Right renal pelvis (tissue), 4 donors: ENCODE measurements at regions not wholly inside any gene's neighbourhood (a gene's known extent, or its start where the extent isn't known, plus 50 kb on each side); places are given as distances from the start of the nearest gene placed in this dataset.
"Not testable (repeated sequence)": the region's sequence is repeated elsewhere in the genome, so short reads cannot be mapped to it uniquely, and the experiment has no call there.

Experiments
- DNase-seq, 4 donors: peaks; one replicate each; pipeline ENCODE4 v3.0.0-alpha.2; 2013; ENCODE audit warnings: low read depth in 4 of 4, low spot score in 3 of 4, missing footprints in 1 of 4

DNA sequence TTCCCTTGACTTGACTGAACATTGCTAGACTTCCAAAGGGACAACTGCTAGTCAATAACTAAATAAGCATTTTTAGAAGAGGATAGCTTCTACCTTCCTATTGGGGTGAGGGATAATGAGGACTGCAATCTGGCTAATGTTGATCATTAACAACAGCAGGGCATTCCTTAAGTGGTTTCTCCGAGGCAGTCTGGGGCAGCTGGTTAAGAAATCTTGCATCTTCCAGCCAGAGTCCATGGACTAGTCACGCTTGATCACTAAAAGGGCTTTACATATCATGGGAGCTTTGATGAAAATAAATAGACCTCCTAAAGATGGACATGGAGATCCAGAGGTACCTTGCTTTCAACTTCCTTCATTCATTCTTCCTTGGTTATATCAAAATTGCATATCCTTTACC, 329.4 kb upstream of the ESRRG start:
- no peak for DNase-seq

DNA sequence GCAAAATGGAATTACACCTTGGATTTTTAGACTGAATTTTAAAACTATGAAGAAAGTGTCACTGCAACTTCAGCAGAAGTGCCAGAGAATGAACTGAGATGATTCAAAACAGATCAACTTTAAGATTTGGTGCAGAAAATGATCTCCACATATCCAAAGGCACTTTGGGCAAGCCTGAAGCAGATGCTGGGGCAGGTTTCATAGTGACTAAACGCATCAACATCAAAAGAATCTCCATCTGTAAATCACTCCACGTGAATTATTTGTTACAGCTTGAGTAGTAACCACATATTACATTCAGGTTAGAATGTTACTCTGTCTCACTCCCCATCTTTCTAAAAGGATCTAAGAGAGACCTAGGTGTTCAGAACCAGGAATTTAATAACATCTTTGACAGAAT, 329.0 kb upstream of the ESRRG start:
- DNase-seq = no peak

DNA sequence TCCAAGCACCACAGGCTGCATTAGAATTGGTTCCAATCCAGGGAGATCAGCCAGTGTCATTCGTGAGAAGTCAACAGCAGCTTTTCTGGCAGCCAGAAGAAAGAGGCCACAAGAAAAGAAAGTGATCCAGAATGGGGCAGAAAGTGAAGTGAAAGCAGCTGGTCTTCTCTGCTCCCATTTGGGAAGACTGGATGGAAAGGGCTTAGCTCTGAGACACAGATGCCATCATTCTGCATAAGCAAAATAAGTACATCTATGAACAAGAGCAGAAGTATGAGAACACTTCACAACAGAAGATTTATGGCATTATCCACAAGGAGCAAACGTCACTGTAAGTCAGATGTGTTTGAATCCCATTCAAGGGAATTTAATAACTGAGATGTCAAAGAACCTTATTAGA, 326.5 kb upstream of the ESRRG start:
- DNase-seq = no peak

DNA sequence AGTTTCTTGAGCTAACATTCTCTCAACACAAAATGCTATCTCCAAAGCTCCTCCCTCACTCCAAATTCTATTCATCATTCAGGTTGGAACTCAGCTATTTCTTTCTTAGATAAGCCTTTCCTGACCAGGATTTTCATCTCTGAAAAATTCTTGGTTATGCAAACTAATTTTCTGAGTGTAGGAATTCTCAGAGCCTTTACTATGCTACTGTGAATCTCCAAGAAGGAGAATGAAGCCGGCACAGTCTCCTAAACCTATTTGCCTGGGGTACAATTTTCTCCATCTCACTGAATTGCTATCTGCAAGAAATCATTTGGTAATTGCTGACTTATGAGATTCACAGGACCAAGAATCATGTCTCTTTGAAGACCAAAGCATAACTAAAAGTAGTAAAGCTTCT, 325.9 kb upstream of the ESRRG start:
- DNase-seq = no peak

DNA sequence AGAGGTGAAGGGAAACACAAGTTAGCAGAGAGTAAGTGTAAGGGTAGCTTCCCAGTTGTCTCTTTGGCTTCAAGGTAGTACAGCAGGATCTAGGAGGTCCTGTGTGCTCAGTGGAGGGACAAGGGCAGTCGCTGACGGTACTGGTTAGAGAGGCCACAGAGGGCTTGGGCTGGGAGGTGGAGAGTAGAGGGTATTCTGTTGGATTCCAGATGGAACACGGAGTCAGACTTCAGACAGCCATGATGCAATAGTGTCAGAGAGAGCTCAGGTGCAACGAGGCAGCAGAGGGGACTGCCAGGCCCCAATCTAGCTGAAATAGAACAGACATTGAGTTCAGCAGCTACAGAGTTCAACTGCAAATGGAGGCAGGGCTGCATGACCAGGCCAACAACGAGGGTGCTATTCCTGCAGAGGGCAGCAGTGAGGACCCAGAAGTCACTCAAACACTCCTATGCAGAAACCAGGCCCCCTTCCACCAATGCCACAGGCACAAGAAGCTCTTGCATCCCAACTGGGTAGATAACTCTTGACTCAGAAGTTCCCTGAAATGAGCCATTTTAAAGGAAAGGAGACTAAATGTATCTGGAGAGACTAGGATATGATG, 325.0 kb upstream of the ESRRG start:
- DNase-seq = no peak

DNA sequence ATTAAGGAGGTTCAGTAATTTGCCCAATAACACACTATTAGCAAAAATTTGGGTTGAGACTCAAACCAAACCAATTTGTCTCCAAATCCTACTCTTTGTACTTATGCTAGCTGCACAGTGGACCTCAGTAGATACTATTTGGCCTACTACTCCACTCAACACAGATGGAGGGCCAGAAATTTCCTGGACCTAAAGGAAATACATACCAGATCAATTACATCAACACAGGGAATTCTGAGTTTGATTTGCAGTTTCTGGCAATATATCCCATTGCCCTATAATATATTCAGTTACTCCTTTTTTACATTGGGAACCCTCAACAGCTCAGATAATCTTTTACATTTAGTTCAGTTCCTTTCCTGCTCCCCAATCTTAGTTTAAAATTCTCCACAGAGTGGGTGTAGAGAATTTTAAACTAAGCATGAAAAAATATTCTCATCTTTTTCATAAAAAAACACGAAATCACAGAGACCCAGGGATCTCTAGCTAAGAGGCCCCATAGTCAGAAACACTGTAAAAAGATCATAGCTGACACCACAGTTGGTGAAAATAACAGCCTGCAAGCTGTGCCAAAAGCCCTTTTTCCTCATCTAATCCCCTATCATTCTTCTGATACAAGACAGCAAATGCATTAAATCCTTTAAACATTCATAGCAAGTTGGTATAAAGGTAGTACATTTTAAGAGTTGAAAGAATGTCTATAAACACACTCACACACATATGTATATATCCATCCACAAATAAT, 317.7 kb upstream of the ESRRG start:
- DNase-seq = no peak

DNA sequence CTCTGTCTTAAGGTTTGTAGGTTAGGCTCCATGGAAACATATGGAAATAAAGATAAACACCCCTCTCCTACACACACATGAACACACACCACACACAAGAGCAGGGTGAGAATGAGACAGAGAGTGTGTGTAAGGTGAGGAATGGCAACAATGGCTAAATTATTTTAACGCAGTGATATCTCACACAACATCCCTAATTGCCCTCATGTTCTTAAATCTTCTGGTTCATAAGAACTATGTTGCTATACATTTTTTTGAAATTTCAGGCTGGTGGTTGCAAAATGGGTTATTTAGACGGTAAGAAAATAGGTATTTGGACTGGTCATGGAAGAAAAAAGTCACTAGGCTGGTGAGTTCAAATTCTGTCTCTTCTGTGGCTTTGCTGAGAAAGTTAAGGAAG, 316.7 kb upstream of the ESRRG start:
- no peak for DNase-seq

DNA sequence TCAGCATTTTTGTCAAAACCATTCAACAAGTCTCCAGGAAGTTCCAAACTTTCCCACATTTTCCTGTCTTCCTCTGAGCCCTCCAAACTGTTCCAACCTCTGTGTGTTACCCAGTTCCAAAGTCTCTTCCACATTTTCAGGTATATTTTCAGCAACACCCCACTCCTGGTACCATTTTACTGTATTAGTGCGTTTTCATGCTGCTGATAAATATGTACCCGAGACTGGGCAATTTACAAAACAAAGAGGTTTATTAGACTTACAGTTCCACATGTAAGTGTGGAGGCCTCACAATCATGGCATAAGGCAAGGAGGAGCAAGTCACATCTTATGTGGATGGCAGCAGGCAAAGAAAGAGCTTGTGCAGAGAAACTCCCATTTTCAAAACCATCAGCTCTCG, 315.9 kb upstream of the ESRRG start:
- DNase-seq = not testable (repeated sequence)

DNA sequence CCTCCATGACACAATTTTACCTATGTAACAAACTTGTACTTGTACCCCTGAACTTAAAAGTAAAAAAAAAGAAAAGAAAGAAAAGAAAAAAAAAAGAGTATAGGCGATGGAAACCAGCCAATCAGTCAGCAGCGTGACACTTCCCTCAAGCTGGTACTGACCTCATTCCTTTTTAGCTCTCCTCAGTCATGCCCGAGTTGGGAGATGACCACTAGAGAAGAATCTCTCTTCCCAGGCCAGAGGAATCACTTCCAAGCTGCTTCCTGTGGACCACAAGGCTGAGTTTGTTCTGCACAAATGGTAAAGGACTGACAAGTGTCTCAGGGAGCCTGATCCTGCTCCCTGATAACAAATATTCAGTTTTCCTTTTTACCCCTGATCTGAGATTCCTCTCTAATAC, 313.5 kb upstream of the ESRRG start:
- DNase-seq = no peak

DNA sequence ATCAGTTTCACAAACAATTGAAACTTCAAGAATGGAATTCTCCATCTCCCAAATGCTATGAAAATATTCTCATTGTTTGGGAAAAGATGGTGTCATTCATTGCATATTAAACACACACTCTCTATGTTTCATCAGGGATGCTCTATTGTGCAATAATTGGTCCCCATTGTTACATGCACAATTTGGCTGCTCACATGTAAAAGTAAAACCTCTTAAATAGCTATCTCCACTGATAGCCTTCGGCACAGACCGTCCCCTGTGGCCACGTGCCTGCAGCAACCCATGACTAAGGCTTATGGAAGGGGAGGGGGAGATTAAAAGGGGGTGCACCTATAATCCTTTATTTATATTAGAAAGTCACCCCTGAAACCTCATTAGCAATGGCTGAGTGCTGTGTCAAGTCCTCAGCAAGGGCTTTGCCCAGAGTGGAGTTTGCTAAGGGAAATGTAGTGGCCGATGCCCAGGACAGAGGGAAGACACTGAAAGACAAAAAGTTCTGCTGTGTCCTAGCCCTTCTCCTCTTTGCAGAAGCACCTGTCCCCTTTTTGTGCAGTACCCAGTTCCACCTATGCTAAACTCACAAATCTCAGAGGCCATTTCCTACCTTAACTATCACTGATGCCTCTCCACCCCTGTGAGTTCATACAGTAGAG, 309.6 kb upstream of the ESRRG start:
- no peak for DNase-seq

DNA sequence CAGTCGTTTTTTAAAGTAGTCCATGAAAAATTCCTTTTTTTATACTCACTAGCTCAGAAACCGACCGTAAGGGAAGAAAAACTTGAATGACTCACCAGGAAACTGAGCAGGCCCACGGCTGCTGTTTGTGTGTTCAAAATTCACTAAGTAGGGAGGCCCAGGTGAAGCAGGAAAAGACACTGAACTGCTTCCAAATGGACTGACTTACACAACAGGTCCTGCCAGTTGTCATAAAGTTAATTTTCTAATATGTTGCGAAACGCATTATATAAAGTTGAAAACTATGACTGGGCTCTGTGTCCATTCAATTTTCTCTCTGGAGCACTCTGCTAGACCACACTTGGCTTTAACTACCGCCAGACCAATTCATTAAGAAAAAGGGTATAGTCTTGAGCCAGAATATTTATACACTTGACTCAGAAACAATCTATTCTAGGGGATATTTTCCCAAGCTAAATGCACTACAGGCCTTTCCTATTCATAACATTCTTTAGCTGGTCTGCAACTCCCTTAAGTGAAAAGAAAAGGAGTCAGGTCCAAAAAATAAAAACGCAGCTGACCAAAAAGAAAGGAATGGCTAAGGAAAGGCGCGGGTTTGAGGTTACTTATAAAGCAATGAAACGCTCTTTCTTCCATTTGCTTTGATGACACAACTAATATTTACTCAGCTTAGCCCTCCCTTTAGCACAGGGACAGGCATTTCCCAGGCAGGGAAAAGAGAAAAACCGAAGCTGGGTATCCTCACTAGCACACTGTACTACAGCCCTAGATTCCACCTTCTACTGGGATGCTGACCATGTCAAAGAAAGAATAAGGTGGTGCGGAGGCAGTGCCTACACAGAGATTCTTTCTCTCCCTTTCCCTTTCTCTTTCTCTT, 306.3 kb upstream of the ESRRG start:
- DNase-seq = peak in 1 of 4 donors; percentile 33

DNA sequence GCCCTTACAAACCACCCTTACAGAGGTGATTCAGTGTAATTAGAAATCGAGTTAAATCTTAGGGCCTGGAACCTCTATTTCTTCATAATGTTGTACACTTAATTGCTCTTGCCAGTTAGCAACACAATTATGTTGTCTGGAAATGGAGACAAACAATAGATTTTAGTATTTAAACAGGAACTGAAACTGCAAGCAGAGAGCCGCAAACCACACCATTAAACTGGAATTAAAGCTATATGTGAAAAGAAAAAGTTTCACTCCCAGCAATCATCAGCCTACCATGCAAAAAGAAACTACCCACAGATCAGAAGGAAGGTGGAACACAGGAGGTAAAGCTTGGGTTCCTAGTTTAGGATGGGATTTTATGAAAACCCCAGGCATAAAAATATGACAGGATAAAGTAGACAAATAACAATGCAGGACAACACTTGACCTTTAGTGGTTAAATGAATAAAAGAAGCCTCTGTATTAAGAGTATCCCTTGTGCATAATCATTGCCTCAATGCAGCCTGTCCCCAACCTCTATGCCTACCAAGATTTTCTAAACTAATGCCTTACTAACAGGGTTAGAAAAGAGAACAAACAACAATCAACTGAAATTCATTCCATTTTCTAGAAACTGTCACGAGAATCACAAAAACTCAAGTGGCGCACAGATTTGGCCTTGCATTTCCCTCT, 304.3 kb upstream of the ESRRG start:
- no peak for DNase-seq

DNA sequence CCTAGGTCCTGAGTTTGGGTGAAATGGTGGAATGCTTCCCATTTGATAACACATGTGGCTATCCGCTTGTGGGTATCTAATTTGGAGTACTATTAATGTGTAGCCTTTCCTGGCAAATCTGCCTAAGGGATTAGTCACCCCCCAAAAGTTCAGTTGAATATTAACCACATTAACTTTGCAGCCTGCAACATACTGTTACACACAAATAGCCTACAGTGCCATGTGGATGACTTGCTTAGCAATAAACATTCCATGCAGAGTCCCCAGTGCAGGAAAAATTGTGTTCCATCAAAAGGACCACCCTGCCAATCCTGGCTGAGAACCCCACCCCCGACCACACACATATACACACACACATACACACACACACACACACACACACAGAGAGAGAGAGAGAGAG, 303.3 kb upstream of the ESRRG start:
- DNase-seq = peak; percentile 31 to 79 (median 56)

DNA sequence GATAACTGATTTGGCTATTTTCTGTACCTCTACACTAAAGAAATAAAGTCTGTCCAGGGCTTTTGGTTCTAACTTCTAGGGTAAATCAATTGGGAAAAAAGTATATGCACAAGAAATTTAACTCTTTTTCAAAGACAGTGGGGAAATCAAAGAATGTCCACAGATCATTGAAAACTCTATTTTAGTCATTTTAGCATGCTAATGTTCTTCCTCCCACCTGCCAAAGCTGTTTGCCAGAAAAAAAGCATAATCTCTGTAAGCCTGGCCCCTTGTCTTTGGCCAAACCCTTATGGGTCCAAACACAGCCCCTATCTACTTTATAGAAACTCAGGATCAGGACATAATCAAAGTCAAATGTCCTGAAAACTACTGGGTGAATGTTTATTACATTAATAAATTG, 302.2 kb upstream of the ESRRG start:
- no peak for DNase-seq

DNA sequence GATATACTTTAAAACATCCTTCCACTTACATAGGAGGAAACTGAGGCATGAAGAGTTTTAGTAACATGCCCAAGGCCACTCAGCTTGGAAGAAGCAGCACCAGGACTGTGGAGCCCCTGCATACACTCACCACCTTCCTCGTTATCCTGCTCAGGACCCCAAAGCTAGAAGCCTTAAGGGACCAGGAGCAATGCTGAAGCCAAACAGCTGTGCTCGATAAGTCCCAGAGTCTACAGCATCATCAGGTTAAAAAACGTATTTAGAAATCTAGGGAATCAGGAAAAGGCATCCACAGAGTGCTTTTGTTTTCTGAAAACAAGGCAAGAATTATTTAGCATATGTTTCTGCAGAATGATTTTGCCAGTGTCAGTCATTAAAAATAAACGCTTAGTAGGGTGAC, 301.7 kb upstream of the ESRRG start:
- no peak for DNase-seq

DNA sequence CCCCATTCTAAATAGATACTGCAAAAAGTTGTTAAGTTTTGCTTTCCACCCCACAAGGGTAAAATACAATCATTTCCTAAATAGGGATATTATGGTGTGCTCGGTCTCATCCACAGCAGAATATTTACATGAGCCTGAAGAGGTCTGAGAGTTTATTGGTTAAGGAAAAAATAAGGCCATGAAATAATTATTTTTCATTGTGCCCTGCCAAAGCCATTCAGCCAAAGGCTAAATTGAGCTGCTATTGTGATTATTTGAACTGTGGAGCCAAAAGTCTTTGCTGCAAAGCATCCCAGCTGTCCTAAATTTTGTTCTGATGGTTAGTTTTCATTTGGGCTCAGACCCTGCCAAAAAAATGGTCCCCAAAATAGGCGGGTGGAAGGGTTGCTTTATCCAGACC, 298.7 kb upstream of the ESRRG start:
- no peak for DNase-seq

DNA sequence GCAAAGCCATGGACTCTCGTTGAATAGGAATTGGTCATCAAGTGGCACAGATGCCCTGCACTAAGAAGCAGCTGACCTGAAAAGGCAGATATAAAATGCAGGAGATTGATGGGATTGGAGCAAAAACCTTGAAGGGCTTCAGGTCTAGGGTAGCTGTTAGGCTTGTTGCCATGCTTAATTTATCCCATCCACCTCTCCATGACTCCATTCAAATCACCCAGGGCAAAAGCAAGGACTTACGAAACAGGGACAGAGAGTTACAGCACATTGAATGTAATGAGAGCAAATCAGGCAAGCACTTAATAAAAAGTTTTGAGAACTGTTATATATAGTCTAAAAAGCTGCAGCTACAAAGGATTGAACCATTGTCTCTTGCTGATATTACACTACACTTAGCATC, 298.2 kb upstream of the ESRRG start:
- no peak for DNase-seq

DNA sequence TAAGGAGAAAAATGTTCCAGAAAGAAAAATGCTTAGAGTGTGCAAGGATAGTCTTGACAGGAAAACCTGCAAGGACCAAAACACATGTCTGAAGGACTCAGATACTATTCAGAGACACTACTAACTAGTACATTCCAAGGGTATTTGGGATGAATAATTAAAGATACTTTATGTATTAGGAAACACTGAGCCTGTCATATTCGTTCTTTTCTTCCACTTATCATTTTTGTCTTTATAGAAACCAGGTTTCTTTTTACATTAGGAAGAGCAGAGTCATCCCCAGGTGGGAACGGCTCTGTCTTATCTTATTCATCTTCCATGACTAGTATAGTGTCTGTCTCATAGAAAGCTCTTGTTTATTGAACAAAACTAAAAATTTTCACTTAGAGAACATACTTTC, 296.2 kb upstream of the ESRRG start:
- DNase-seq = no peak

DNA sequence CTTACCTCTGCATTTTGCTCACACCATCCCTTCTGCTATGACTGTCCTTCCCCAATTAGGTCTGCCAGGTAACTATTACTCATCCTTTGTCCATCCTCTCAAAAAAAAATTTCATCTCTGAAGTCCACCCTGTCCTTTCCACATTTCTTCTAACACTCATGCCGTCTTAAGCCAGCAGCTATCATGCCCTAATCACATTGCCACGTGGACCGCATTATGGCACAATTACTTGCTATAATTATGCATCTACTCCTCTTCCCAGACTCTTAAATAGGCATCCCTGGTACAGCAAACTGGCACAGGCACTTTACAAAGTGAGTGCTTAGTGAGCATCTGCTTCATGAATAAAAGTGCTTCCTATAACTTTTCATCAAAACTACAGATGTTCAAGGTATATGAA, 295.4 kb upstream of the ESRRG start:
- DNase-seq = no peak

DNA sequence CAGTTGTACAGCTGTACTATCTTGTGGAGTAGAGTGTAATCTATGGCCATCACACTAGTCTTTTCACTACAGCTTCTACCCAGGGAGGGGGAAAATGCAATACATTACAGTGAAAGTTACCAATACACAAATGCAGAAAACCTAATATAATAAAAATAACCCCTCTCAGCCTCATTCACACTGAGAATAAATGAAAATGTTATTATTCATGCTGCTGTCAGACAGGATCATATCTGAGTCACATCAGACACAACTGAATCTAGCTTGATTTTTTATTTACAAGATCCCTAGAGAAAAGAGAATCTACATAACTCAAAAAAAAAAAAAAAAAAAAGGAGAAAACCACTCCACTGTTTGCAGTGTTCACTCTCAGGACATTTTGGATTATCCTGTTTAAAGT, 293.9 kb upstream of the ESRRG start:
- no peak for DNase-seq

DNA sequence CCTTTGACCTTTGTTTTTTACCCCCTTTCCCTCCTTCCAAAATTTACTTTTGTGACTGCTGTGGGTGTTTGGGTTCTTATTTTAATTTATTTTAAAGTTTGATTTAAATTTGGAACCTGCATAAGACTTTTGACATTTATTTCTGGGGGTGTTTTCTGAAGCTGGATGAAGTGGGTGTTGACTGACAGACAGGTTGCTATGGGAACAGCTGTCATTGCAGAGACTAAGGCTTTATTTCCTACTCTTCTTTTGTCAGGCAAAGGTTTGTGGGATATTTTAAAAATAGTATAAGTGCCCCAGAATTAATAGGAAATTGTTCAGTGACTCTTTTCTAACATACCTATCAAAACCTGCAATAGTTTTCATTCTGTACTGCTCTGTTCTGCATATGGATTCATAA, 290.8 kb upstream of the ESRRG start:
- no peak for DNase-seq
